ENCODE measurements at regions not wholly inside any gene's neighbourhood (a gene's known extent, or its start where the extent isn't known, plus 50 kb on each side); places are given as distances from the start of the nearest gene placed in this dataset.
"Not testable (repeated sequence)": the region's sequence is repeated elsewhere in the genome, so short reads cannot be mapped to it uniquely, and the experiment has no call there.

GRCh38 chr19:20453425-20453935 is 112.1 kb downstream of the ZNF737 start:
- no peak overlapping the region for H3K27ac ChIP-seq (ENCODE audit: control insufficient read depth, insufficient read depth, low read length)
- DNase-seq (ENCODE audit: low read depth, low spot score) (no peak), FAIRE-seq (no peak)
- H3K4me1 ChIP-seq (ENCODE audit: control insufficient read depth, extremely low read depth, insufficient read depth, low read length): no peaks in the 10 kb centered on the region
- H4K20me1 ChIP-seq (ENCODE audit: control insufficient read depth, extremely low read depth, insufficient read depth, low read length): no peaks in the 10 kb centered on the region
- H3K4me2 ChIP-seq (ENCODE audit: control insufficient read depth, extremely low read depth, insufficient read depth, low read depth, low read length): no peak overlapping the region
- TF ChIP-seq CTCF (optimal IDR thresholded peaks at IDR 0.05 in 1 of 3, IDR thresholded peaks at IDR 0.05 in 1 of 3, conservative IDR thresholded peaks at IDR 0.05 in 1 of 3; ENCODE audit: extremely low read depth in 1 of 3, insufficient read depth in 2 of 3, low read length in 3 of 3) (no peak), EZH2 (IDR thresholded peaks at IDR 0.05; ENCODE audit: low read length) (no peak)
- no peaks in the 10 kb centered on the region for H3K79me2 ChIP-seq (ENCODE audit: control insufficient read depth, insufficient read depth, low read length)
- H3K9ac ChIP-seq (ENCODE audit: control insufficient read depth, extremely low read depth, insufficient read depth, low read length): no peak overlapping the region
- no peaks in the 10 kb centered on the region for H3K9me3 ChIP-seq (ENCODE audit: control insufficient read depth, low read depth, low read length)
- dilution Hi-C loops (cut with MboI; ENCODE audit: extremely low pct_ligation_motif_present, low sequenced_read_pairs): no loop called here
- H3K9me1 ChIP-seq (ENCODE audit: control insufficient read depth, extremely low read depth, insufficient read depth, low read length): no peaks in the 10 kb centered on the region
- H3K4me3 ChIP-seq (ENCODE audit: control insufficient read depth in 2 of 3, extremely low read depth in 1 of 3, insufficient read depth in 2 of 3, low read depth in 1 of 3, low read length in 3 of 3): no peak overlapping the region
- H2AFZ ChIP-seq (ENCODE audit: control insufficient read depth, low read length): no peak overlapping the region
- H3K27me3 ChIP-seq (ENCODE audit: control insufficient read depth, extremely low read depth, insufficient read depth, low read length): no peaks in the 10 kb centered on the region
- no peaks in the 10 kb centered on the region for H3K36me3 ChIP-seq (ENCODE audit: control insufficient read depth in 2 of 2, extremely low read depth in 1 of 2, insufficient read depth in 2 of 2, low read length in 2 of 2)

- Histone ChIP-seq H3K27ac (ENCODE audit: control insufficient read depth, insufficient read depth, low read length) (no peak overlapping the region), H3K9ac (ENCODE audit: control insufficient read depth, extremely low read depth, insufficient read depth, low read length) (no peak overlapping the region), H2AFZ (ENCODE audit: control insufficient read depth, low read length) (no peak overlapping the region), H3K4me2 (ENCODE audit: control insufficient read depth, extremely low read depth, insufficient read depth, low read depth, low read length) (no peak overlapping the region), H3K79me2 (ENCODE audit: control insufficient read depth, insufficient read depth, low read length) (no peaks in the 10 kb centered on the region), H3K9me1 (ENCODE audit: control insufficient read depth, extremely low read depth, insufficient read depth, low read length) (no peaks in the 10 kb centered on the region), H3K36me3 (ENCODE audit: control insufficient read depth in 2 of 2, extremely low read depth in 1 of 2, insufficient read depth in 2 of 2, low read length in 2 of 2) (no peaks in the 10 kb centered on the region), H3K9me3 (ENCODE audit: control insufficient read depth, low read depth, low read length) (peaks cover 2% of the 10 kb centered on the region), H4K20me1 (ENCODE audit: control insufficient read depth, extremely low read depth, insufficient read depth, low read length) (no peaks in the 10 kb centered on the region), H3K4me3 (ENCODE audit: control insufficient read depth in 2 of 3, extremely low read depth in 1 of 3, insufficient read depth in 2 of 3, low read depth in 1 of 3, low read length in 3 of 3) (no peak overlapping the region), H3K4me1 (ENCODE audit: control insufficient read depth, extremely low read depth, insufficient read depth, low read length) (no peaks in the 10 kb centered on the region), H3K27me3 (ENCODE audit: control insufficient read depth, extremely low read depth, insufficient read depth, low read length) (no peaks in the 10 kb centered on the region)
- no peak for FAIRE-seq
- TF ChIP-seq CTCF (optimal IDR thresholded peaks at IDR 0.05 in 1 of 3, IDR thresholded peaks at IDR 0.05 in 1 of 3, conservative IDR thresholded peaks at IDR 0.05 in 1 of 3; ENCODE audit: extremely low read depth in 1 of 3, insufficient read depth in 2 of 3, low read length in 3 of 3) (no peak), EZH2 (IDR thresholded peaks at IDR 0.05; ENCODE audit: low read length) (no peak)
- DNase-seq (ENCODE audit: low read depth, low spot score): no peak
- dilution Hi-C loops (cut with MboI; ENCODE audit: extremely low pct_ligation_motif_present, low sequenced_read_pairs): no loop called here
Observed at GRCh38 chr19:20444202-20444885, 121.2 kb downstream of the ZNF737 start.

- not testable (repeated sequence) for H3K4me3 ChIP-seq (ENCODE audit: control insufficient read depth in 2 of 3, extremely low read depth in 1 of 3, insufficient read depth in 2 of 3, low read depth in 1 of 3, low read length in 3 of 3); H3K4me1 ChIP-seq (ENCODE audit: control insufficient read depth, extremely low read depth, insufficient read depth, low read length)
Observed at GRCh38 chr19:20432266-20432842, 133.2 kb downstream of the ZNF737 start.

More at GRCh38 chr19:20432266-20432842, 133.2 kb downstream of the ZNF737 start:
- H3K9me1 ChIP-seq (ENCODE audit: control insufficient read depth, extremely low read depth, insufficient read depth, low read length); FAIRE-seq; H3K79me2 ChIP-seq (ENCODE audit: control insufficient read depth, insufficient read depth, low read length); H3K9ac ChIP-seq (ENCODE audit: control insufficient read depth, extremely low read depth, insufficient read depth, low read length); dilution Hi-C loops (cut with MboI; ENCODE audit: extremely low pct_ligation_motif_present, low sequenced_read_pairs); H3K4me2 ChIP-seq (ENCODE audit: control insufficient read depth, extremely low read depth, insufficient read depth, low read depth, low read length); H3K27ac ChIP-seq (ENCODE audit: control insufficient read depth, insufficient read depth, low read length); H2AFZ ChIP-seq (ENCODE audit: control insufficient read depth, low read length); DNase-seq (ENCODE audit: low read depth, low spot score); H4K20me1 ChIP-seq (ENCODE audit: control insufficient read depth, extremely low read depth, insufficient read depth, low read length); H3K27me3 ChIP-seq (ENCODE audit: control insufficient read depth, extremely low read depth, insufficient read depth, low read length); H3K9me3 ChIP-seq (ENCODE audit: control insufficient read depth, low read depth, low read length); H3K36me3 ChIP-seq (ENCODE audit: control insufficient read depth in 2 of 2, extremely low read depth in 1 of 2, insufficient read depth in 2 of 2, low read length in 2 of 2): not testable (repeated sequence)

All from keratinocyte (primary cell).